ENCODE measurements at regions not wholly inside any gene's neighbourhood (a gene's known extent, or its start where the extent isn't known, plus 50 kb on each side); places are given as distances from the start of the nearest gene placed in this dataset.

GRCh38 chrX:9327747-9328145 is 137.1 kb upstream of the TBL1X start:
- Histone ChIP-seq H3K9me3 (no peaks in the 10 kb centered on the region), H3K4me3 (no peak overlapping the region), H3K36me3 (no peaks in the 10 kb centered on the region), H3K4me1 (replicated peaks) (no peaks in the 10 kb centered on the region), H3K27ac (no peak overlapping the region), H3K27me3 (replicated peaks; ENCODE audit: insufficient read depth) (no peaks in the 10 kb centered on the region)
- intact Hi-C loops (cut with DNase I) = no loop called here
- TF ChIP-seq POLR2AphosphoS5 (IDR thresholded peaks at IDR 0.05) (no peak), POLR2A (IDR thresholded peaks at IDR 0.05) (no peak)
- TF ChIP-seq, protein P1, sequence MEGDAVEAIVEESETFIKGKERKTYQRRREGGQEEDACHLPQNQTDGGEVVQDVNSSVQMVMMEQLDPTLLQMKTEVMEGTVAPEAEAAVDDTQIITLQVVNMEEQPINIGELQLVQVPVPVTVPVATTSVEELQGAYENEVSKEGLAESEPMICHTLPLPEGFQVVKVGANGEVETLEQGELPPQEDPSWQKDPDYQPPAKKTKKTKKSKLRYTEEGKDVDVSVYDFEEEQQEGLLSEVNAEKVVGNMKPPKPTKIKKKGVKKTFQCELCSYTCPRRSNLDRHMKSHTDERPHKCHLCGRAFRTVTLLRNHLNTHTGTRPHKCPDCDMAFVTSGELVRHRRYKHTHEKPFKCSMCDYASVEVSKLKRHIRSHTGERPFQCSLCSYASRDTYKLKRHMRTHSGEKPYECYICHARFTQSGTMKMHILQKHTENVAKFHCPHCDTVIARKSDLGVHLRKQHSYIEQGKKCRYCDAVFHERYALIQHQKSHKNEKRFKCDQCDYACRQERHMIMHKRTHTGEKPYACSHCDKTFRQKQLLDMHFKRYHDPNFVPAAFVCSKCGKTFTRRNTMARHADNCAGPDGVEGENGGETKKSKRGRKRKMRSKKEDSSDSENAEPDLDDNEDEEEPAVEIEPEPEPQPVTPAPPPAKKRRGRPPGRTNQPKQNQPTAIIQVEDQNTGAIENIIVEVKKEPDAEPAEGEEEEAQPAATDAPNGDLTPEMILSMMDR (IDR thresholded peaks at IDR 0.05) = no peak
- 72% methylated on average over 5 of the region's 5 CpGs for WGBS
- no peak for DNase-seq (ENCODE audit: low spot score)

DNA sequence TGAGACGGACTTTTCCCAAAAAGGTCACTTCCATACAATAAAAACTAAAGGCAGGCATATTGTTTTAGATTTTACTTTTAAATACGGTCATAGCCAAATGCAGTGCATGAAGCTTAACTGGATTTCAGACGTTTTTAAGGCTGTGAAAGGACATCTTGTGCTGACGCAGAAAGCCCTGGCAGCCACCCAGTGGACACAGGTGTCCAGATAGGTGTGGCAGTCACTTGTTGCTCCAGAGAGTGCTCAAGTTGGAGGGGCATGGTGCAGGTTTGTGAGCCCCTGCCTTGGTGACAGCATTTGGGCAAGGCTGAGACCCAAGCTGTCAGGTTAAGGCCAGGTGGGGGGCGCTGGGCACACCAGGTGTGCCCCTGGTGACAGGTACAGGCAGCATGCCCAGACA is 135.8 kb upstream of the TBL1X start:
- no peak overlapping the region for H3K4me3 ChIP-seq
- no peak overlapping the region for H3K27ac ChIP-seq
- H3K4me1 ChIP-seq (replicated peaks) = no peaks in the 10 kb centered on the region
- H3K9me3 ChIP-seq = no peaks in the 10 kb centered on the region
- no peaks in the 10 kb centered on the region for H3K27me3 ChIP-seq (replicated peaks; ENCODE audit: insufficient read depth)
- WGBS = 64% methylated on average over 4 of the region's 5 CpGs
- no peak for DNase-seq (ENCODE audit: low spot score)
- H3K36me3 ChIP-seq = no peaks in the 10 kb centered on the region
- intact Hi-C loops (cut with DNase I) = no loop called here
- TF ChIP-seq POLR2A (IDR thresholded peaks at IDR 0.05) = no peak
- TF ChIP-seq, protein P1 (IDR thresholded peaks at IDR 0.05) = no peak
- TF ChIP-seq POLR2AphosphoS5 (IDR thresholded peaks at IDR 0.05) = no peak

DNA sequence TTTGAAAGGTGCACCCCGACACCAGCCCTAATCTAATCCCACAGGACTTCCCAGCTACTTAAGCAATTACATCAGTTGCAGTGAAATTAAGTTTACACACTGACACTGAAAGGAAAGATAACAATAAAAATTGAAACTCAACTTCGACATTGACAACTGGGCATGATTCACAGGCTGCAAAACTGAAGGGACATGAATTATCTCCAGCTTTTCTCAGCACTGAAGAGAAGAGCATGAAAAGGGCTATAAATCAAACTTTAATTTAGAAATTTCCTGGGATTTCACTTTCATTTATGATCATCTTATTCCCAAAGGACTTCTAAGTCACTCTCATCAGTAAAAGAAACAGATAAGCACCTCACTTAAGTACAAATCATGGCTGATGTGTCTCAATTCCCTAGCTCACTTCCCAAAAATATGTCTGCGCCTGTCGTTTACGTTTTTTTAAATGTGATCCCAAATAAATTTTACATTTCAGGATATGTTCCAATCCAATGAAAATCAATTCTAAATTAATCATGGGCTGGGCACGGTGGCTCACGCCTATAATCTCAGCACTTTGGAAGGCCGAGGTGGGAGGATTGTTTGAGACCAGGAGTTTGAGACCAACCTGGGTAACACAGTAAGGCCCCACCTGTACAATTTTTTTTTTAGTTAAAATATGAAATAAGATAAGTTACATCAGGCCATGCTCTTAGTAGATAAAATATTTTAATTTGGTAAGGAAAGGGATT is 134.4 kb upstream of the TBL1X start:
- no peaks in the 10 kb centered on the region for H3K4me1 ChIP-seq (replicated peaks)
- TF ChIP-seq POLR2A (IDR thresholded peaks at IDR 0.05) = no peak
- TF ChIP-seq, protein P1 (IDR thresholded peaks at IDR 0.05) = no peak
- no peak for TF ChIP-seq POLR2AphosphoS5 (IDR thresholded peaks at IDR 0.05)
- H3K36me3 ChIP-seq = no peaks in the 10 kb centered on the region
- DNase-seq (ENCODE audit: low spot score) = no peak
- no peak overlapping the region for H3K27ac ChIP-seq
- intact Hi-C loops (cut with DNase I) = no loop called here
- 84% methylated on average over 7 of the region's 8 CpGs for WGBS
- no peaks in the 10 kb centered on the region for H3K9me3 ChIP-seq
- no peak overlapping the region for H3K4me3 ChIP-seq
- no peaks in the 10 kb centered on the region for H3K27me3 ChIP-seq (replicated peaks; ENCODE audit: insufficient read depth)

DNA sequence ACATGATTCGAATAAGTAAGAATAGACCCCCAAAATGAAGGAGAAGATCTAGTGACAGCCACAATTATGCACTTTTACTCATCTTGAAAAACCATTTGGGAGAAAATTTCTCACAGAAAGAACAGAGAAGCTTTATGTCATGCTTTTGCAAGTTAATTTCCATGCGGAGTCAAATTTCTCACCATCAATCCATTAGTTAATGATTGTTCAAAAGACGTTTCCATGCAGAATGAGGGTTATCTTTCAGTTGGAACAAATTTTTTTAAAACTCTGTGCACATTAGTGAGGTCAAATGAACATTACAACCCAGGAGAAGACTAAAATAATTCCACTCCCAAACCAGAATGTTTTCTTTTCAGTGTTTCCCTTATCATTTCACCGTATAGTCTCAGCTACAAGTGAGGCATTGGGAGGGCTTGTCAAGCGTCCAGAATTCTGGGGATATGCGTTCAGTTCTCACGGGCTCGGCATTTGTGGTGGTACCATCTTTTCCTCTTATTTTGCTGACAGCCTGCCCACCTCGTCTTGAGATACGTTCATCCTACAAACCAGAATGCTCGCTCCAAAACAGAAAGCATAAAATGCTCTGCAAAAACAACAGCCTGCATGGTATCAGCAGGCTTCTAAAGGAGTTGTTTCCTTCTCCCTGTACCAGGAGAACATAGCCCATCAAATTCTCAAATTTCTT is 130.8 kb upstream of the TBL1X start:
- no peaks in the 10 kb centered on the region for H3K4me1 ChIP-seq (replicated peaks)
- H3K4me3 ChIP-seq = no peak overlapping the region
- intact Hi-C loops (cut with DNase I) = no loop called here
- H3K27ac ChIP-seq = no peak overlapping the region
- H3K9me3 ChIP-seq = no peaks in the 10 kb centered on the region
- TF ChIP-seq, protein P1 (IDR thresholded peaks at IDR 0.05) = no peak
- no peak for TF ChIP-seq POLR2AphosphoS5 (IDR thresholded peaks at IDR 0.05)
- no peak for TF ChIP-seq POLR2A (IDR thresholded peaks at IDR 0.05)
- no peaks in the 10 kb centered on the region for H3K36me3 ChIP-seq
- H3K27me3 ChIP-seq (replicated peaks; ENCODE audit: insufficient read depth) = no peaks in the 10 kb centered on the region
- DNase-seq (ENCODE audit: low spot score) = no peak
- 50% methylated on average over 11 of the region's 11 CpGs for WGBS

- H3K4me3 ChIP-seq = no peak overlapping the region
- H3K4me1 ChIP-seq (replicated peaks) = no peaks in the 10 kb centered on the region
- no peaks in the 10 kb centered on the region for H3K27me3 ChIP-seq (replicated peaks; ENCODE audit: insufficient read depth)
- H3K27ac ChIP-seq = no peak overlapping the region
- 42% methylated on average over 6 of the region's 6 CpGs for WGBS
- intact Hi-C loops (cut with DNase I) = no loop called here
- no peaks in the 10 kb centered on the region for H3K36me3 ChIP-seq
- no peaks in the 10 kb centered on the region for H3K9me3 ChIP-seq
- no peak for DNase-seq (ENCODE audit: low spot score)
- TF ChIP-seq, protein P1 (IDR thresholded peaks at IDR 0.05) = no peak
- no peak for TF ChIP-seq POLR2AphosphoS5 (IDR thresholded peaks at IDR 0.05)
- no peak for TF ChIP-seq POLR2A (IDR thresholded peaks at IDR 0.05)
These were observed 129.6 kb upstream of the TBL1X start for GRCh38 chrX:9335251-9335650.
